A549 (cell line): ENCODE measurements at regions not wholly inside any gene's neighbourhood (a gene's known extent, or its start where the extent isn't known, plus 50 kb on each side); places are given as distances from the start of the nearest gene placed in this dataset.

Experiments
- ATAC-seq, 2 experiments: fragments of 200-7000 bp in 1 of 2; fragments of >200 bp in 1 of 2; cut with Nextera tagmentation in 1 of 2; cut with Tn5 transposase in 1 of 2; 3 replicates each; pipeline versions ENCODE4 v1.8.0 to v1.9.1; 2018 to 2020; ENCODE audit warnings: mild to moderate bottlenecking in 1 of 2, moderate library complexity in 1 of 2
- CTCF ChIA-PET: fragments of 300-600 bp; sonication (Branson Sonifier 250); formaldehyde crosslinking; extraction: SDS; loops from one replicate; lab custom pipeline; 2021; ENCODE audit warnings: antibody characterized with exemption, inconsistent platforms; lab: Yijun Ruan, JAX
- POLR2A ChIA-PET: fragments of 350-600 bp; formaldehyde crosslinking; extraction: SDS; loops from one replicate; lab custom pipeline; 2021; ENCODE audit warnings: antibody characterized with exemption, inconsistent platforms; lab: Yijun Ruan, JAX
- DNase-seq, 2 experiments: peaks; one replicate each; pipeline versions ENCODE4 v3.0.0 to v3.0.0-alpha.2; 2011 to 2016; ENCODE audit warnings: low read depth in 1 of 2, low spot score in 1 of 2
- FAIRE-seq: peaks from 2 replicates; lab custom pipeline; 2011; peaks lifted over from hg19 to GRCh38; lab: Jason Lieb, UNC
- H3K27ac ChIP-seq, 2 experiments: fragments of >200 bp; sonication (Bioruptor Twin); formaldehyde crosslinking; 3 replicates each; pipeline ENCODE4 v1.5.1; 2016 to 2017
- H3K4me1 ChIP-seq: fragments of >200 bp; sonication (Bioruptor Twin); formaldehyde crosslinking; 3 replicates; pipeline ENCODE4 v1.6.1; 2016
- H3K4me2 ChIP-seq: fragments of >200 bp; sonication (Bioruptor Twin); formaldehyde crosslinking; 3 replicates; pipeline ENCODE4 v1.6.1; 2016
- H3K4me3 ChIP-seq: fragments of >200 bp; sonication (Bioruptor Twin); formaldehyde crosslinking; 3 replicates; pipeline ENCODE4 v1.5.1; 2016
- H3K9me3 ChIP-seq: fragments of >200 bp; sonication (Bioruptor Twin); formaldehyde crosslinking; 3 replicates; pipeline ENCODE4 v1.6.1; 2016
- BHLHE40 ChIP-seq: IDR thresholded peaks from 2 replicates; pipeline ENCODE4 v1.6.1; 2012; ENCODE audit warnings: low read depth, low read length, inconsistent platforms
- CHD4 ChIP-seq: fragments of 200-600 bp; sonication (generic); IDR thresholded peaks from 2 replicates; pipeline ENCODE4 v1.6.1; 2016; ENCODE audit warnings: antibody characterized with exemption, mild to moderate bottlenecking, borderline replicate concordance
- EP300 ChIP-seq, 2 experiments: fragments of >200 bp; sonication (Bioruptor Twin); formaldehyde crosslinking; IDR thresholded peaks; 2 replicates in 1 of 2; 3 replicates in 1 of 2; pipeline ENCODE4 v1.6.1; 2016 to 2017
- ESRRA ChIP-seq: fragments of 150-350 bp; IDR thresholded peaks from 2 replicates; pipeline ENCODE4 v1.6.1; 2014; ENCODE audit warnings: mild to moderate bottlenecking, low read length, borderline replicate concordance
- FOSB ChIP-seq: fragments of 250-450 bp; sonication (Bioruptor Pico); IDR thresholded peaks from 2 replicates; pipeline ENCODE4 v1.5.0; 2020; ENCODE audit warnings: mild to moderate bottlenecking, moderate library complexity
- HOXB5 ChIP-seq: fragments of 250-450 bp; sonication (Bioruptor Pico); IDR thresholded peaks from 2 replicates; pipeline ENCODE4 v1.5.0; 2020; ENCODE audit warnings: mild to moderate bottlenecking, moderate library complexity
- JUN ChIP-seq, 2 experiments: fragments of >200 bp; sonication (Bioruptor Twin); formaldehyde crosslinking; IDR thresholded peaks; 2 replicates in 1 of 2; 3 replicates in 1 of 2; pipeline ENCODE4 v1.6.1; 2016 to 2017
- KDM1A ChIP-seq: fragments of 200-600 bp; sonication (generic); IDR thresholded peaks from 2 replicates; pipeline ENCODE4 v1.6.1; 2016; ENCODE audit warnings: low read depth, mild to moderate bottlenecking
- KDM5A ChIP-seq: fragments of 200-600 bp; sonication (generic); IDR thresholded peaks from 2 replicates; pipeline ENCODE4 v1.6.1; 2016; ENCODE audit warnings: antibody characterized with exemption, mild to moderate bottlenecking
- MAFK ChIP-seq: fragments of 450-650 bp; IDR thresholded peaks from 2 replicates; pipeline ENCODE4 v1.6.1; 2014; ENCODE audit not compliant: partially characterized antibody
- NPAS2 ChIP-seq: fragments of 250-450 bp; sonication (Bioruptor Pico); IDR thresholded peaks from 2 replicates; pipeline ENCODE4 v1.8.0; 2022; ENCODE audit warnings: mild to moderate bottlenecking, moderate library complexity, borderline replicate concordance
- RARB ChIP-seq: fragments of 250-450 bp; sonication (Bioruptor Pico); IDR thresholded peaks from 2 replicates; pipeline ENCODE4 v1.8.0; 2021; ENCODE audit warnings: mild to moderate bottlenecking, moderate library complexity
- RNF2 ChIP-seq: fragments of 200-600 bp; sonication (generic); IDR thresholded peaks from 2 replicates; pipeline ENCODE4 v1.6.1; 2016; ENCODE audit warnings: low read depth, mild to moderate bottlenecking, antibody characterized with exemption, moderate library complexity, borderline replicate concordance
- SMC3 ChIP-seq: fragments of >200 bp; sonication (Bioruptor Twin); formaldehyde crosslinking; IDR thresholded peaks from 3 replicates; pipeline ENCODE4 v1.6.1; 2018; ENCODE audit warnings: inconsistent platforms
- SREBF2 ChIP-seq: fragments of 450-650 bp; IDR thresholded peaks from 2 replicates; pipeline ENCODE4 v1.6.1; 2014; ENCODE audit warnings: mild to moderate bottlenecking, moderate library complexity
- TP53 ChIP-seq: fragments of 250-450 bp; sonication (Bioruptor Pico); IDR thresholded peaks from 2 replicates; pipeline ENCODE4 v1.5.0; 2021; ENCODE audit warnings: mild to moderate bottlenecking, moderate library complexity
- ZC3H11A ChIP-seq: fragments of 450-650 bp; IDR thresholded peaks from 2 replicates; pipeline ENCODE4 v1.6.1; 2014; ENCODE audit warnings: antibody characterized with exemption, mild to moderate bottlenecking
- ZFP36 ChIP-seq: fragments of 450-650 bp; IDR thresholded peaks from 2 replicates; pipeline ENCODE4 v1.6.1; 2014; ENCODE audit warnings: borderline replicate concordance; ENCODE audit not compliant: partially characterized antibody
- ZNF302 ChIP-seq: fragments of 250-450 bp; sonication (Bioruptor Pico); IDR thresholded peaks from 2 replicates; pipeline ENCODE4 v1.9.0; 2021; ENCODE audit warnings: inconsistent platforms, mild to moderate bottlenecking, moderate library complexity
- whole genome bisulfite sequencing: methylation state at CpG from one replicate; pipeline ENCODE4 v1.1.6; 2017; ENCODE audit errors: missing lambda C conversion rate; 5-methylcytosine and 5-hydroxymethylcytosine counted together
- TF ChIP-seq, protein P1 (sequence below): fragments of 250-450 bp; sonication (Bioruptor Pico); IDR thresholded peaks from 2 replicates; pipeline ENCODE4 v1.5.0; 2021; ENCODE audit warnings: mild to moderate bottlenecking, moderate library complexity, borderline replicate concordance
- TF ChIP-seq, protein P2 (sequence below): fragments of 450-650 bp; IDR thresholded peaks from 2 replicates; pipeline ENCODE4 v1.6.1; 2014; ENCODE audit warnings: antibody characterized with exemption
- TF ChIP-seq, protein P3 (sequence below): fragments of 150-350 bp; IDR thresholded peaks from 2 replicates; pipeline ENCODE4 v1.6.1; 2014; ENCODE audit warnings: low read depth, mild to moderate bottlenecking, low read length
- TF ChIP-seq, protein P4 (sequence below): fragments of 200-600 bp; sonication (generic); IDR thresholded peaks from 2 replicates; pipeline ENCODE4 v1.6.1; 2016; ENCODE audit warnings: antibody characterized with exemption, mild to moderate bottlenecking, moderate library complexity

DNA sequence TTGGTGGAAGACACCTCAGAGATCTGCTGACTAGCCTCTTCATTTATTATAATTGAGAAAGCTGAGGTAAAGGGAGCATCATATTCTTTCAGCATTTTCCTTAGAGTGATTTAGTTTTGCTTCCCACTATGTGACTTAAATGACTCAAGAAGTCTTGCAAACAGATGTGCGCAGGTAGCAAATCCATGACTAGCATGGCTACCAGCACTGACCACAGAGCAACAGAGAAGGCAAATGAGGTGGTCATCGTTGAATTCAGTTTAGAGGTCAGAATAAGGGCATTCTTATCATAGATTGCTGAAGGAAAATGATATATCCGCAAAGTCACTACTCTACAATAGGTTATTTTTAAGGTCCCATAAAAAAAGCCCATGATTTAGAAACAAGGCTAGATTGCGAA is 162.2 kb downstream of the PIK3R1 start:
- Histone ChIP-seq H3K4me2 (no peak overlapping the region), H3K9me3 (no peaks in the 10 kb centered on the region), H3K4me1 (no peaks in the 10 kb centered on the region), H3K27ac (no peak overlapping the region), H3K4me3 (no peak overlapping the region)
- TF ChIP-seq HOXB5 (CRISPR knock-in tag) (no peak), ESRRA (no peak), FOSB (CRISPR knock-in tag) (no peak)
- DNase-seq, result no peak
- ChIA-PET CTCF (no interaction called here), POLR2A (no interaction called here)
- WGBS, result 72% methylated on average over 4 of the region's 4 CpGs
- no peak for FAIRE-seq
- no peak for ATAC-seq

DNA sequence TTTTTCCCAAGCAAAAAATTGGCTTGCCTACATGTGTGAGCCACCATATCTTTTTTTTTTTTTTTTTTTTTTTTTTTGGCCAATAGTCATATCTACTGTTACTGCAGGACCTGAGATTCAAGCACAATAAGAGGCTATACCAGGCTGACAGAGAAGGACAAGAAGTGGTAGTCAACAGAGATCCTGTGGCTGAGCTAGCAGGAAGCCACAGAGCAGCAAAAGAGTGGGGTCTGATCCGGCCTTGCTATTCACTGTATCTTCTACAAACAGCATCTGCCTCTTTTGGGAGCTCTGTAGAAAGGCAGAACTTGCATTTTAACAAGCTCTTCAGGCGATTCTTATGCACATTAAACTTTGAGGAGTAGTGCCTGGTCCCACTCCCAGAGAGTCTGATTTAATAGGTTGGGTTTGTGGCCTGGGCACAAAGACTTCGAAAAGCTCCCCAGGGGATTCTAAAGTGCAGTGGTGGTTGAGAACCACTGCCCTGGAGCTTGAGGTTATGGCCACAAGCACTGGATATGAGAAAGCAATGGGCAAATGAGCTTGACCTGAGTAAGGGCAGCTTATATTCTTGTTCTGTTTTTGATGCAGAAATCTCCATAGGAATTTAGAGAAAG is 162.8 kb downstream of the PIK3R1 start:
- FAIRE-seq (no peak), DNase-seq (no peak), ATAC-seq (no peak)
- Histone ChIP-seq H3K9me3 (no peaks in the 10 kb centered on the region), H3K27ac (no peak overlapping the region)
- 39% methylated on average over 3 of the region's 3 CpGs for WGBS
- POLR2A ChIA-PET, result no interaction called here
- TF ChIP-seq KDM1A (no peak), MAFK (no peak), FOSB (CRISPR knock-in tag) (no peak), SMC3 (no peak), JUN (IDR thresholded peaks at IDR 0.05) (no peak), ZFP36 (no peak)
- TF ChIP-seq, protein P1, sequence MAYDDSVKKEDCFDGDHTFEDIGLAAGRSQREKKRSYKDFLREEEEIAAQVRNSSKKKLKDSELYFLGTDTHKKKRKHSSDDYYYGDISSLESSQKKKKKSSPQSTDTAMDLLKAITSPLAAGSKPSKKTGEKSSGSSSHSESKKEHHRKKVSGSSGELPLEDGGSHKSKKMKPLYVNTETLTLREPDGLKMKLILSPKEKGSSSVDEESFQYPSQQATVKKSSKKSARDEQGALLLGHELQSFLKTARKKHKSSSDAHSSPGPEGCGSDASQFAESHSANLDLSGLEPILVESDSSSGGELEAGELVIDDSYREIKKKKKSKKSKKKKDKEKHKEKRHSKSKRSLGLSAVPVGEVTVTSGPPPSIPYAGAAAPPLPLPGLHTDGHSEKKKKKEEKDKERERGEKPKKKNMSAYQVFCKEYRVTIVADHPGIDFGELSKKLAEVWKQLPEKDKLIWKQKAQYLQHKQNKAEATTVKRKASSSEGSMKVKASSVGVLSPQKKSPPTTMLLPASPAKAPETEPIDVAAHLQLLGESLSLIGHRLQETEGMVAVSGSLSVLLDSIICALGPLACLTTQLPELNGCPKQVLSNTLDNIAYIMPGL (CRISPR knock-in tag), result no peak
- TF ChIP-seq, protein P2, sequence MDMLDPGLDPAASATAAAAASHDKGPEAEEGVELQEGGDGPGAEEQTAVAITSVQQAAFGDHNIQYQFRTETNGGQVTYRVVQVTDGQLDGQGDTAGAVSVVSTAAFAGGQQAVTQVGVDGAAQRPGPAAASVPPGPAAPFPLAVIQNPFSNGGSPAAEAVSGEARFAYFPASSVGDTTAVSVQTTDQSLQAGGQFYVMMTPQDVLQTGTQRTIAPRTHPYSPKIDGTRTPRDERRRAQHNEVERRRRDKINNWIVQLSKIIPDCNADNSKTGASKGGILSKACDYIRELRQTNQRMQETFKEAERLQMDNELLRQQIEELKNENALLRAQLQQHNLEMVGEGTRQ, result no peak
- TF ChIP-seq, protein P3, sequence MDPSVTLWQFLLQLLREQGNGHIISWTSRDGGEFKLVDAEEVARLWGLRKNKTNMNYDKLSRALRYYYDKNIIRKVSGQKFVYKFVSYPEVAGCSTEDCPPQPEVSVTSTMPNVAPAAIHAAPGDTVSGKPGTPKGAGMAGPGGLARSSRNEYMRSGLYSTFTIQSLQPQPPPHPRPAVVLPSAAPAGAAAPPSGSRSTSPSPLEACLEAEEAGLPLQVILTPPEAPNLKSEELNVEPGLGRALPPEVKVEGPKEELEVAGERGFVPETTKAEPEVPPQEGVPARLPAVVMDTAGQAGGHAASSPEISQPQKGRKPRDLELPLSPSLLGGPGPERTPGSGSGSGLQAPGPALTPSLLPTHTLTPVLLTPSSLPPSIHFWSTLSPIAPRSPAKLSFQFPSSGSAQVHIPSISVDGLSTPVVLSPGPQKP, result no peak
- TF ChIP-seq, all 56 proteins: peak for 0
- CTCF ChIA-PET, result no interaction called here
- Histone ChIP-seq H3K4me2 (no peak overlapping the region), H3K4me3 (no peak overlapping the region), H3K4me1 (no peaks in the 10 kb centered on the region)

DNA sequence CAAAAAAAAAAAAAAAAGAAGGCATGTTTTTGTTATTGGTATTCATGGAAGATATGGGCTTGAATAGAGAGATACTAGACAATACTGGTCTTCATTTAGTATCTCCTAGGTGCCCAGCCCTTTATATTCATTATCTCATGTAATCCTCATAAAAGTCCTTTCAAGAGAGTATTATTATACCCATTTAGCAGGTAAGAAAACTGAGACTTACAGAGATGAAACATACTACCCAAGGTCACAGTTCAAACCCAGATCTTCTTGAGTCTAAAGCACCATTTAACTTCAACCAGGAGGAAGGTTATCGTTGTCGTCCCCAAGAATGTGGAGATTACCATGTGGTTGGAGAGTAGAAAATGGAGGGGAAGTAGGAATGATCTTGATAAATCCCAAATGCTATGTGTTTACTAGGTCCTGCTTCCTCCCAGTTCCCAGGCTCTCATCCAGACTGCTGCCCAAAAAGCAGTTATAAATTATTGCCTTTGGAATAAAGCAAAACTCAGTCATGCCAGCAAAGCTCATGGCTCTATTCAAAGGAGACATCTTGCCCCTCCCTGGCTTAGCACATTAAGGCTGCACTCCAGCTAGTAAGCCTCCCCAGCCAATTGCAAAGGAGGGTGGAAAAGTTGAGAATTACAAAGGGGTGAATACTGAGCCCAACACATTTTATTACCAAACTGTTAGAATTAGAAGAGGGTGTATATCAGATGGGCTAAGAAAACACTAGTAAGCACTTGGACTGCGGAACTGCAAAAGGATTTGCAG is 163.9 kb downstream of the PIK3R1 start:
- ChIA-PET POLR2A (no interaction called here), CTCF (interaction anchor here (0.5 to 0.8 kb wide), 3 partner anchors 19 to 1043 kb away, joined by 3 read pairs; no protein-coding TSS in a partner anchor)
- DNase-seq (no peak), ATAC-seq (no peak), FAIRE-seq (no peak)
- Histone ChIP-seq H3K4me2 (no peak overlapping the region), H3K4me3 (no peak overlapping the region), H3K27ac (no peak overlapping the region), H3K9me3 (no peaks in the 10 kb centered on the region), H3K4me1 (no peaks in the 10 kb centered on the region)
- WGBS, result 88% methylated on average over 3 of the region's 3 CpGs
- no peak for TF ChIP-seq NPAS2 (CRISPR knock-in tag)
- TF ChIP-seq TP53, result no peak
- no peak for TF ChIP-seq MAFK
- TF ChIP-seq CHD4, result no peak
- no peak for TF ChIP-seq ZNF302
- TF ChIP-seq, protein P4, sequence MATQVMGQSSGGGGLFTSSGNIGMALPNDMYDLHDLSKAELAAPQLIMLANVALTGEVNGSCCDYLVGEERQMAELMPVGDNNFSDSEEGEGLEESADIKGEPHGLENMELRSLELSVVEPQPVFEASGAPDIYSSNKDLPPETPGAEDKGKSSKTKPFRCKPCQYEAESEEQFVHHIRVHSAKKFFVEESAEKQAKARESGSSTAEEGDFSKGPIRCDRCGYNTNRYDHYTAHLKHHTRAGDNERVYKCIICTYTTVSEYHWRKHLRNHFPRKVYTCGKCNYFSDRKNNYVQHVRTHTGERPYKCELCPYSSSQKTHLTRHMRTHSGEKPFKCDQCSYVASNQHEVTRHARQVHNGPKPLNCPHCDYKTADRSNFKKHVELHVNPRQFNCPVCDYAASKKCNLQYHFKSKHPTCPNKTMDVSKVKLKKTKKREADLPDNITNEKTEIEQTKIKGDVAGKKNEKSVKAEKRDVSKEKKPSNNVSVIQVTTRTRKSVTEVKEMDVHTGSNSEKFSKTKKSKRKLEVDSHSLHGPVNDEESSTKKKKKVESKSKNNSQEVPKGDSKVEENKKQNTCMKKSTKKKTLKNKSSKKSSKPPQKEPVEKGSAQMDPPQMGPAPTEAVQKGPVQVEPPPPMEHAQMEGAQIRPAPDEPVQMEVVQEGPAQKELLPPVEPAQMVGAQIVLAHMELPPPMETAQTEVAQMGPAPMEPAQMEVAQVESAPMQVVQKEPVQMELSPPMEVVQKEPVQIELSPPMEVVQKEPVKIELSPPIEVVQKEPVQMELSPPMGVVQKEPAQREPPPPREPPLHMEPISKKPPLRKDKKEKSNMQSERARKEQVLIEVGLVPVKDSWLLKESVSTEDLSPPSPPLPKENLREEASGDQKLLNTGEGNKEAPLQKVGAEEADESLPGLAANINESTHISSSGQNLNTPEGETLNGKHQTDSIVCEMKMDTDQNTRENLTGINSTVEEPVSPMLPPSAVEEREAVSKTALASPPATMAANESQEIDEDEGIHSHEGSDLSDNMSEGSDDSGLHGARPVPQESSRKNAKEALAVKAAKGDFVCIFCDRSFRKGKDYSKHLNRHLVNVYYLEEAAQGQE, result no peak
- no peak for TF ChIP-seq RNF2
- TF ChIP-seq RARB (CRISPR knock-in tag), result no peak
- no peak for TF ChIP-seq KDM5A
- no peak for TF ChIP-seq BHLHE40
- no peak for TF ChIP-seq SMC3
- no peak for TF ChIP-seq ZC3H11A
- TF ChIP-seq, protein P2, result no peak
- TF ChIP-seq SREBF2, result no peak
- no peak for TF ChIP-seq EP300 (IDR thresholded peaks at IDR 0.05)
